ENCODE measurements at regions not wholly inside any gene's neighbourhood (a gene's known extent, or its start where the extent isn't known, plus 50 kb on each side); places are given as distances from the start of the nearest gene placed in this dataset.

- TF ChIP-seq CTCF (IDR thresholded peaks at IDR 0.05) (no peak), EZH2 (IDR thresholded peaks at IDR 0.05) (no peak)
These were observed 553.6 kb downstream of the TNS3 start for GRCh38 chr7:47028284-47028683.
